Breast epithelium (tissue), 4 donors: ENCODE measurements at regions not wholly inside any gene's neighbourhood (a gene's known extent, or its start where the extent isn't known, plus 50 kb on each side); places are given as distances from the start of the nearest gene placed in this dataset.

Experiments used
- DNase-seq, 2 donors: peaks; one replicate each; pipeline ENCODE4 v3.0.0-alpha.2; 2019; ENCODE audit warnings: low spot score in 2 of 2
- H3K27ac ChIP-seq, 2 donors: fragments of 200-600 bp; sonication (generic) in 1 of 2; one replicate each; pipeline ENCODE4 v1.5.1; 2016 to 2019; ENCODE audit warnings: mild to moderate bottlenecking in 1 of 2
- H3K27me3 ChIP-seq, 2 donors: fragments of 200-600 bp; sonication (generic) in 1 of 2; one replicate each; pipeline versions ENCODE4 v1.5.1 to v1.6.0; 2017 to 2019; ENCODE audit warnings: control low read depth in 1 of 2, mild to moderate bottlenecking in 1 of 2
- H3K36me3 ChIP-seq: fragments of 200-600 bp; one replicate; pipeline ENCODE4 v1.5.1; 2019
- H3K4me1 ChIP-seq, 2 donors: fragments of 200-600 bp; sonication (generic); one replicate each; pipeline ENCODE4 v1.5.1; 2016 to 2019; ENCODE audit warnings: control low read depth in 1 of 2
- H3K4me3 ChIP-seq, 3 donors: fragments of 200-600 bp; sonication (generic); 1 replicate in 2 of 3; 2 replicates in 1 of 3; pipeline ENCODE4 v1.5.1; 2016 to 2019; ENCODE audit warnings: mild to moderate bottlenecking in 3 of 3, moderate library complexity in 2 of 3
- H3K9me3 ChIP-seq, 2 donors: fragments of 200-600 bp; sonication (generic) in 1 of 2; one replicate each; pipeline ENCODE4 v1.5.1; 2016 to 2019; ENCODE audit warnings: control low read depth in 1 of 2
- CTCF ChIP-seq, 3 donors: fragments of 450-650 bp; IDR thresholded peaks; one replicate each; pipeline ENCODE4 v1.5.1; 2016 to 2017; ENCODE audit warnings: antibody characterized with exemption in 3 of 3, mild to moderate bottlenecking in 3 of 3, moderate library complexity in 3 of 3
- POLR2A ChIP-seq: fragments of 450-650 bp; IDR thresholded peaks from one replicate; pipeline ENCODE4 v1.6.1; 2016; ENCODE audit warnings: antibody characterized with exemption, mild to moderate bottlenecking, moderate library complexity
- POLR2AphosphoS5 ChIP-seq, 3 donors: sonication (generic); formaldehyde crosslinking; IDR thresholded peaks; one replicate each; pipeline ENCODE4 v1.6.1; 2017; ENCODE audit warnings: antibody characterized with exemption in 3 of 3
- intact Hi-C: fragments of 100-400 bp; cut with DNase I; formaldehyde crosslinking; loops from one replicate; pipeline ENCODE4 v1.15.1; 2023; ENCODE audit warnings: low total_unique reads

- no peak overlapping the region for H3K27ac ChIP-seq
- H3K4me3 ChIP-seq: no peak overlapping the region
- H3K36me3 ChIP-seq: no peaks in the 10 kb centered on the region
- DNase-seq: no peak
- no peaks in the 10 kb centered on the region for H3K27me3 ChIP-seq
- TF ChIP-seq POLR2A (no peak), POLR2AphosphoS5 (IDR thresholded peaks at IDR 0.05) (no peak), CTCF (IDR thresholded peaks at IDR 0.05) (no peak)
- intact Hi-C loops: no loop called here
- H3K9me3 ChIP-seq: no peaks in the 10 kb centered on the region
- no peaks in the 10 kb centered on the region for H3K4me1 ChIP-seq
Observed at GRCh38 chr14:36405589-36406274, 85.3 kb upstream of the MBIP start.

GRCh38 chr14:36402867-36403266 lies 82.4 kb upstream of the MBIP start:
- TF ChIP-seq CTCF (IDR thresholded peaks at IDR 0.05) (no peak), POLR2AphosphoS5 (IDR thresholded peaks at IDR 0.05) (no peak), POLR2A (no peak)
- Histone ChIP-seq H3K36me3 (no peaks in the 10 kb centered on the region), H3K4me3 (no peak overlapping the region), H3K27me3 (no peaks in the 10 kb centered on the region), H3K4me1 (no peaks in the 10 kb centered on the region), H3K9me3 (no peaks in the 10 kb centered on the region), H3K27ac (no peak overlapping the region)
- intact Hi-C loops: no loop called here
- no peak for DNase-seq

- H3K27me3 ChIP-seq: no peaks in the 10 kb centered on the region
- peaks cover 0 to 7% of the 10 kb centered on the region in 2 donors for H3K9me3 ChIP-seq
- no peak overlapping the region for H3K27ac ChIP-seq
- DNase-seq: no peak
- intact Hi-C loops: loop anchor here (1.0 kb wide), 1 partner anchor 24 kb away; no protein-coding TSS in a partner anchor
- no peak overlapping the region for H3K4me3 ChIP-seq
- no peaks in the 10 kb centered on the region for H3K36me3 ChIP-seq
- TF ChIP-seq POLR2A (no peak), POLR2AphosphoS5 (IDR thresholded peaks at IDR 0.05) (no peak), CTCF (IDR thresholded peaks at IDR 0.05) (no peak)
- H3K4me1 ChIP-seq: no peaks in the 10 kb centered on the region
Observed at GRCh38 chr14:36398463-36399291, 78.2 kb upstream of the MBIP start.

DNA sequence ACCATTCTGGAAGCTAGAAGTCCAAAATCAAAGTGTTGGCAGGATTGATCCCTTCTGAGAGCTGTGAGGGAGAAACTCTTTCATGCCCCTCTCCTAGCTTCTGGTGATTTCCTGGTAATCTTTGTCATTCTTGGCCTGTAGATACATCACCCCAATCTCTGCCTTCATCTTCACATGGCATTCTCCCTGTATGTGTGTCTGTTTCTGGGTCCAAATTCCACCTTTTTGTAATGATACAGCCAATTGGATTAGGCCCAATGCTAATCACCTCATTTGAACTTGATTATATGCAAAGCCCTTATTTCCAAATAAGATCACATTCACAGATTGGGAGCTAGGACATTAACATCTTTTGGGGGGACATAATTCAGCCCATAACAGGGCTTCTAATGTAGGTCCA lies 76.9 kb upstream of the MBIP start:
- DNase-seq: no peak
- Histone ChIP-seq H3K27me3 (no peaks in the 10 kb centered on the region), H3K9me3 (peaks cover 0 to 7% of the 10 kb centered on the region in 2 donors), H3K4me1 (no peaks in the 10 kb centered on the region), H3K4me3 (no peak overlapping the region), H3K36me3 (no peaks in the 10 kb centered on the region), H3K27ac (no peak overlapping the region)
- TF ChIP-seq POLR2A: no peak
- no peak for TF ChIP-seq POLR2AphosphoS5 (IDR thresholded peaks at IDR 0.05)
- no peak for TF ChIP-seq CTCF (IDR thresholded peaks at IDR 0.05)
- intact Hi-C loops: no loop called here

- H3K9me3 ChIP-seq: peaks cover 0 to 7% of the 10 kb centered on the region in 2 donors
- no peaks in the 10 kb centered on the region for H3K4me1 ChIP-seq
- intact Hi-C loops: no loop called here
- no peak overlapping the region for H3K4me3 ChIP-seq
- TF ChIP-seq POLR2A (no peak), POLR2AphosphoS5 (IDR thresholded peaks at IDR 0.05) (no peak), CTCF (IDR thresholded peaks at IDR 0.05) (no peak)
- no peak for DNase-seq
- H3K27ac ChIP-seq: no peak overlapping the region
- no peaks in the 10 kb centered on the region for H3K27me3 ChIP-seq
- no peaks in the 10 kb centered on the region for H3K36me3 ChIP-seq
Observed at GRCh38 chr14:36396798-36397197, 76.4 kb upstream of the MBIP start.
